ENCODE measurements at regions not wholly inside any gene's neighbourhood (a gene's known extent, or its start where the extent isn't known, plus 50 kb on each side); places are given as distances from the start of the nearest gene placed in this dataset.

GRCh38 chr16:64121473-64121872 is 1000.4 kb downstream of the CDH11 start:
- H3K36me3 Mint-ChIP-seq (ENCODE audit: low read depth), result no peaks in the 10 kb centered on the region
- no peaks in the 10 kb centered on the region for H3K27me3 Mint-ChIP-seq
- intact Hi-C loops (cut with DNase I, micrococcal nuclease), result no loop called here
- Histone ChIP-seq H3K4me3 (ENCODE audit: low read length) (no peak overlapping the region), H3K36me3 (ENCODE audit: insufficient read depth, low read length) (no peaks in the 10 kb centered on the region), H3K27me3 (ENCODE audit: control insufficient read depth in 1 of 2, insufficient read depth in 2 of 2, low read length in 2 of 2) (no peaks in the 10 kb centered on the region), H3K4me1 (ENCODE audit: insufficient read depth, low read length) (no peaks in the 10 kb centered on the region), H3K27ac (ENCODE audit: low read depth in 1 of 2, low read length in 2 of 2) (no peak overlapping the region), H3K9me3 (ENCODE audit: control insufficient read depth in 1 of 2, insufficient read depth in 1 of 2, low read length in 2 of 2) (peaks cover 4% of the 10 kb centered on the region in 2 experiments)
- POLR2A ChIA-PET, result no interaction called here
- no peak for TF ChIP-seq CTCF (IDR thresholded peaks at IDR 0.05)
- CTCF ChIA-PET, result no interaction called here
- H3K27ac Mint-ChIP-seq, result no peak overlapping the region
- H3K4me3 Mint-ChIP-seq, result no peak overlapping the region
- DNase-seq (no peak), ATAC-seq (ENCODE audit: poor library complexity) (no peak)
- H3K9me3 Mint-ChIP-seq, result peaks cover 7% of the 10 kb centered on the region
- H3K4me1 Mint-ChIP-seq (ENCODE audit: low read depth), result no peaks in the 10 kb centered on the region

- H3K4me3 Mint-ChIP-seq, result no peak overlapping the region
- H3K36me3 ChIP-seq (ENCODE audit: insufficient read depth, low read length), result no peaks in the 10 kb centered on the region
- no peak for TF ChIP-seq CTCF (IDR thresholded peaks at IDR 0.05)
- intact Hi-C loops (cut with DNase I, micrococcal nuclease), result no loop called here
- H3K27me3 ChIP-seq (ENCODE audit: control insufficient read depth in 1 of 2, insufficient read depth in 2 of 2, low read length in 2 of 2), result no peaks in the 10 kb centered on the region
- no peak overlapping the region for H3K27ac ChIP-seq (ENCODE audit: low read depth in 1 of 2, low read length in 2 of 2)
- no peak overlapping the region for H3K27ac Mint-ChIP-seq
- DNase-seq, result no peak
- no peaks in the 10 kb centered on the region for H3K4me1 Mint-ChIP-seq (ENCODE audit: low read depth)
- no peaks in the 10 kb centered on the region for H3K27me3 Mint-ChIP-seq
- ChIA-PET CTCF (no interaction called here), POLR2A (no interaction called here)
- H3K4me1 ChIP-seq (ENCODE audit: insufficient read depth, low read length), result no peaks in the 10 kb centered on the region
- H3K9me3 Mint-ChIP-seq, result peaks cover 10% of the 10 kb centered on the region
- H3K36me3 Mint-ChIP-seq (ENCODE audit: low read depth), result no peaks in the 10 kb centered on the region
- peaks cover 0 to 6% of the 10 kb centered on the region in 2 experiments for H3K9me3 ChIP-seq (ENCODE audit: control insufficient read depth in 1 of 2, insufficient read depth in 1 of 2, low read length in 2 of 2)
- no peak for ATAC-seq (ENCODE audit: poor library complexity)
- no peak overlapping the region for H3K4me3 ChIP-seq (ENCODE audit: low read length)
Measured at GRCh38 chr16:64116151-64116550, 1005.7 kb downstream of the CDH11 start.

- no peaks in the 10 kb centered on the region for H3K27me3 ChIP-seq (ENCODE audit: control insufficient read depth in 1 of 2, insufficient read depth in 2 of 2, low read length in 2 of 2)
- Mint-ChIP-seq H3K4me3 (no peak overlapping the region), H3K4me1 (ENCODE audit: low read depth) (no peaks in the 10 kb centered on the region), H3K27ac (no peak overlapping the region), H3K27me3 (no peaks in the 10 kb centered on the region), H3K36me3 (ENCODE audit: low read depth) (no peaks in the 10 kb centered on the region), H3K9me3 (peaks cover 8% of the 10 kb centered on the region)
- ChIA-PET POLR2A (no interaction called here), CTCF (no interaction called here)
- DNase-seq (no peak), ATAC-seq (ENCODE audit: poor library complexity) (no peak)
- no peak overlapping the region for H3K27ac ChIP-seq (ENCODE audit: low read depth in 1 of 2, low read length in 2 of 2)
- no peak overlapping the region for H3K4me3 ChIP-seq (ENCODE audit: low read length)
- no peaks in the 10 kb centered on the region for H3K4me1 ChIP-seq (ENCODE audit: insufficient read depth, low read length)
- no peaks in the 10 kb centered on the region for H3K36me3 ChIP-seq (ENCODE audit: insufficient read depth, low read length)
- no peak for TF ChIP-seq CTCF (IDR thresholded peaks at IDR 0.05)
- peaks cover 0 to 15% of the 10 kb centered on the region in 2 experiments for H3K9me3 ChIP-seq (ENCODE audit: control insufficient read depth in 1 of 2, insufficient read depth in 1 of 2, low read length in 2 of 2)
- intact Hi-C loops (cut with DNase I, micrococcal nuclease), result no loop called here
Measured at GRCh38 chr16:64109241-64109640, 1012.6 kb downstream of the CDH11 start.

All from CD4-positive, alpha-beta T cell (primary cell).